Endothelial cell of umbilical vein (primary cell): ENCODE measurements at regions not wholly inside any gene's neighbourhood (a gene's known extent, or its start where the extent isn't known, plus 50 kb on each side); places are given as distances from the start of the nearest gene placed in this dataset.

Source experiments
- BruUV-seq: library from RNA; stranded (reverse); fragments of 400-500 nt; replicated peaks from 2 replicates; lab custom pipeline; 2021; lab: Mats Ljungman, UMichigan
- CTCF ChIA-PET: fragments of 300-600, 350-600 bp; sonication (Branson Sonifier 250); formaldehyde crosslinking; loops from one replicate; lab custom pipeline; 2021; ENCODE audit warnings: antibody characterized with exemption, inconsistent platforms; lab: Charles Lee
- POLR2A ChIA-PET: fragments of 300-600, 350-600 bp; sonication (Branson Sonifier 250); formaldehyde crosslinking; loops from one replicate; lab custom pipeline; 2021; ENCODE audit warnings: antibody characterized with exemption, inconsistent platforms; lab: Charles Lee
- DNase-seq: peaks from one replicate; pipeline ENCODE4 v3.0.0-alpha.2; 2011; ENCODE audit warnings: low read depth, low spot score
- FAIRE-seq: peaks from 2 replicates; lab custom pipeline; 2011; peaks lifted over from hg19 to GRCh38; lab: Jason Lieb, UNC
- H2AFZ ChIP-seq: 2 replicates; pipeline ENCODE4 v1.6.0; 2012; ENCODE audit warnings: low read depth, low read length, control low read depth, inconsistent platforms
- H3K27ac ChIP-seq: 2 replicates; pipeline ENCODE4 v1.5.1; 2011; ENCODE audit warnings: low read depth, mild to moderate bottlenecking, control low read depth, low read length, moderate library complexity; ENCODE audit not compliant: insufficient read depth
- H3K27me3 ChIP-seq, 2 experiments: 2 replicates each; pipeline versions ENCODE4 v1.6.0 to v1.6.1; 2011; ENCODE audit warnings: low read length in 2 of 2, mixed read lengths in 1 of 2; ENCODE audit not compliant: control insufficient read depth in 2 of 2, insufficient read depth in 2 of 2
- H3K36me3 ChIP-seq, 2 experiments: 2 replicates in 1 of 2; 3 replicates in 1 of 2; pipeline ENCODE4 v1.5.1; 2011; ENCODE audit warnings: low read length in 2 of 2, mild to moderate bottlenecking in 1 of 2, moderate library complexity in 1 of 2; ENCODE audit not compliant: control insufficient read depth in 2 of 2, insufficient read depth in 2 of 2; ENCODE audit errors: extremely low read depth in 1 of 2
- H3K4me1 ChIP-seq: 3 replicates; pipeline ENCODE4 v1.5.1; 2011; ENCODE audit warnings: mild to moderate bottlenecking, low read length; ENCODE audit not compliant: control insufficient read depth, insufficient read depth; ENCODE audit errors: extremely low read depth
- H3K4me2 ChIP-seq: 2 replicates; pipeline ENCODE4 v1.6.1; 2011; ENCODE audit warnings: low read length, control low read depth, mixed read lengths; ENCODE audit not compliant: insufficient read depth
- H3K4me3 ChIP-seq, 3 experiments: fragments of 200-600 bp in 1 of 3; sonication (generic), shearing (Covaris generic) in 1 of 3; replicated peaks in 1 of 3; 2 replicates each; pipeline ENCODE4 v1.5.1; 2011 to 2016; ENCODE audit warnings: control low read depth in 3 of 3, low read length in 3 of 3, mild to moderate bottlenecking in 2 of 3, inconsistent platforms in 1 of 3, low read depth in 1 of 3, moderate library complexity in 1 of 3; ENCODE audit not compliant: insufficient read depth in 1 of 3
- H3K79me2 ChIP-seq: 2 replicates; pipeline ENCODE4 v1.6.0; 2012; ENCODE audit warnings: low read length, inconsistent platforms; ENCODE audit not compliant: control insufficient read depth, insufficient read depth
- H3K9ac ChIP-seq: replicated peaks from 2 replicates; pipeline ENCODE3; 2011; ENCODE audit warnings: low read length, control low read depth; ENCODE audit not compliant: insufficient read depth; ENCODE audit errors: extremely low read depth
- H3K9me1 ChIP-seq: replicated peaks from 3 replicates; pipeline ENCODE4 v1.6.0; 2011; ENCODE audit warnings: mild to moderate bottlenecking, low read length; ENCODE audit not compliant: control insufficient read depth, insufficient read depth; ENCODE audit errors: extremely low read depth
- H3K9me3 ChIP-seq: replicated peaks from 2 replicates; pipeline ENCODE4 v1.5.1; 2012; ENCODE audit warnings: low read length, inconsistent platforms; ENCODE audit not compliant: control insufficient read depth, insufficient read depth
- H4K20me1 ChIP-seq: replicated peaks from 2 replicates; pipeline ENCODE3; 2011; ENCODE audit warnings: mild to moderate bottlenecking, low read length; ENCODE audit not compliant: control insufficient read depth, insufficient read depth; ENCODE audit errors: extremely low read depth
- CTCF ChIP-seq, 2 donors: IDR thresholded peaks; 1 replicate in 1 of 2; 2 replicates in 1 of 2; pipeline ENCODE4 v1.5.1; 2011; ENCODE audit warnings: low read length in 2 of 2, mild to moderate bottlenecking in 2 of 2, moderate library complexity in 2 of 2, control low read depth in 1 of 2, inconsistent platforms in 1 of 2, low read depth in 1 of 2; ENCODE audit not compliant: insufficient read depth in 1 of 2; ENCODE audit errors: extremely low read depth in 1 of 2
- EZH2 ChIP-seq: IDR thresholded peaks from 2 replicates; pipeline ENCODE4 v1.6.1; 2012; ENCODE audit warnings: borderline replicate concordance, low read depth, mild to moderate bottlenecking, moderate library complexity, low read length, inconsistent platforms; ENCODE audit not compliant: severe bottlenecking
- FOS ChIP-seq: IDR thresholded peaks from 2 replicates; pipeline ENCODE4 v1.6.1; 2011; ENCODE audit warnings: mild to moderate bottlenecking, low read length, moderate library complexity, borderline replicate concordance; ENCODE audit not compliant: insufficient read depth
- GATA2 ChIP-seq: IDR thresholded peaks from 2 replicates; pipeline ENCODE4 v1.7.0; 2011; ENCODE audit warnings: low read depth, mild to moderate bottlenecking, moderate library complexity, mixed read lengths, low read length; ENCODE audit not compliant: insufficient read length, insufficient read depth
- JUN ChIP-seq: IDR thresholded peaks from 2 replicates; pipeline ENCODE4 v1.6.1; 2011; ENCODE audit warnings: borderline replicate concordance, low read depth; ENCODE audit not compliant: insufficient read length, insufficient read depth
- MAX ChIP-seq: IDR thresholded peaks from 2 replicates; pipeline ENCODE4 v1.6.1; 2011; ENCODE audit not compliant: insufficient read depth, insufficient read length
- MYC ChIP-seq: IDR thresholded peaks from one replicate; pipeline ENCODE4 v1.6.1; 2011; ENCODE audit warnings: mild to moderate bottlenecking, low read depth, low read length
- POLR2A ChIP-seq: IDR thresholded peaks from 2 replicates; pipeline ENCODE4 v1.6.1; 2012; ENCODE audit warnings: low read depth, mild to moderate bottlenecking, control low read depth, low read length
- POLR2AphosphoS5 ChIP-seq: IDR thresholded peaks from 2 replicates; pipeline ENCODE4 v1.6.1; 2012; ENCODE audit warnings: low read depth, mild to moderate bottlenecking, control low read depth, low read length, moderate library complexity; ENCODE audit not compliant: insufficient read depth
- dilution Hi-C: fragments of 300-500 bp; cut with MboI; formaldehyde crosslinking; loops from one replicate; pipeline ENCODE4 v1.15.0; 2019; ENCODE audit warnings: low sequenced_read_pairs; ENCODE audit not compliant: extremely low pct_ligation_motif_present
- intact Hi-C: fragments of 100-400 bp; cut with micrococcal nuclease; formaldehyde crosslinking; loops from one replicate; pipeline ENCODE4 v1.10.0; 2022

- TF ChIP-seq POLR2A = no peak
- TF ChIP-seq GATA2 = no peak
- TF ChIP-seq EZH2 = no peak
- no peak for TF ChIP-seq MAX
- TF ChIP-seq MYC = no peak
- no peak for TF ChIP-seq JUN
- TF ChIP-seq CTCF (IDR thresholded peaks at IDR 0.05; ENCODE audit: extremely low read depth in 1 of 2, insufficient read depth in 1 of 2, low read depth in 1 of 2, low read length in 2 of 2) = no peak
- no peak for TF ChIP-seq POLR2AphosphoS5
- TF ChIP-seq FOS = no peak
- dilution Hi-C loops (no loop called here), intact Hi-C loops (no loop called here)
- ChIA-PET CTCF (interaction anchor here (1.9 kb wide), 1 partner anchor 35 kb away, joined by 5 read pairs; no protein-coding TSS in a partner anchor), POLR2A (no interaction called here)
- no peak overlapping the region for H3K27ac ChIP-seq
- no peak for FAIRE-seq
- no peaks in the 10 kb centered on the region for H4K20me1 ChIP-seq
- H3K4me2 ChIP-seq = no peak overlapping the region
- no peak overlapping the region for H2AFZ ChIP-seq
- H3K9ac ChIP-seq = no peak overlapping the region
- no peaks in the 10 kb centered on the region for H3K27me3 ChIP-seq
- no peaks in the 10 kb centered on the region for H3K9me1 ChIP-seq
- no TSS peak for BruUV-seq
- peaks cover 31% of the 10 kb centered on the region for H3K4me1 ChIP-seq
- peaks cover 18% of the 10 kb centered on the region for H3K79me2 ChIP-seq
- H3K4me3 ChIP-seq = no peak overlapping the region
- no peaks in the 10 kb centered on the region for H3K36me3 ChIP-seq
- H3K9me3 ChIP-seq = no peaks in the 10 kb centered on the region
- no peak for DNase-seq
Measured at GRCh38 chr17:77394540-77395295, 253.9 kb downstream of the SEC14L1 start.
